ENCODE measurements at regions not wholly inside any gene's neighbourhood (a gene's known extent, or its start where the extent isn't known, plus 50 kb on each side); places are given as distances from the start of the nearest gene placed in this dataset.

DNA sequence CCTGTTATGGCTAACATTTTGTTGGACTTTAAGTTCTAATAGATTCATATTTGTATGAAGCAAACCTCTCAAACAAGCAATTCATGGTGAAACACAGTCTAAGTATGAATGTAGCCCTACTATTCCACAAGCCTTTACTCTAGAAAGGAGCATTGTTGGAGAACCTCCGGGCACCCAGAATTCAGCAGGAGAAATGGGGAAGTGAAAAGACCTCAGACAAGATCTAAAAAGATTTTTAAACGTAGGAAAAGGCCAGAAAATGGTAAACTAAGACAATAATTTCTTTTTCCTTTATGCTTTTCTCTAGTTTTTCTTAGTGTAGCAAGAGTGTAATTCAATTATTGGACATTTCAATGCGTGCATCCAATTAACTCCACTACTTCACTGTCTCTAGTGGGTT lies 426.4 kb downstream of the INSC start:
- DNase-seq (ENCODE audit: low read depth): no peak

DNA sequence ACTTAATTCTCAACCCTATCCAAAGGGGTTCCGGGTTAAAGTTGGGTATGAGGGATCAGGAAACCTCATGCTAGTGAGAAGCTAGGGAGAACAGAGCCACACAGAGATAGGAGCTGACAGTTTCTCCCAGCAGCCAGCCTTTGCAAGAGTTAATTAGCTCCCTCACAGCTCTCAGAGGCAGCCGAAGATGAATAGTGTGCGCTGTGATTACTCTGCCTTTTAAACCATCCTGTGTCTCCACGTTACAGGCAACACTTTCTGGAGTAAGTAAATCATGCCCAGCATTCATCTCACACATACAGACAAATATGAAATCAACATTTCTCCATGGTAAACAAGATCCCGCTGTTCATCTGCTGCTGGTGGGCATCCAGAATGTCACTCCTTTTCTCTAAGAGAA lies 429.6 kb downstream of the INSC start:
- no peak for DNase-seq (ENCODE audit: low read depth)

DNA sequence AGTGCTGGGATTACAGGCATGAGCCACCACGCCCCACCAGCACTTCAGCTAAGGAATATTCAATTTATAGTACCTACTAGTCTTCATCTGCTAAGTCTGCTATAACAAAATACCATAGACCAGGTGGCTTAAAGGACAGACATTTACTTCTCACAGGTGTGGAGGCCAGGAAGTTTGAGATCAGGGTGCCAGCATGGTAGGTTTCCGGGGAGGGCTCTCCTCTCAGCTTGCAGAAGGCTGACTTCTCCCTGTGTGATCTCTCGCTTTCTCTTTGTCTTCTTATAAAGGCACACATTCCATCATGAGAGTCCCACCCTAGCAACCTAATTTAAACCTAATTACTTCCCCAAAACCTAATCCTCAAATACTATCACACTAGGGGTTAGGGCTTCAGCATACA lies 433.0 kb downstream of the INSC start:
- DNase-seq (ENCODE audit: low read depth): no peak

DNA sequence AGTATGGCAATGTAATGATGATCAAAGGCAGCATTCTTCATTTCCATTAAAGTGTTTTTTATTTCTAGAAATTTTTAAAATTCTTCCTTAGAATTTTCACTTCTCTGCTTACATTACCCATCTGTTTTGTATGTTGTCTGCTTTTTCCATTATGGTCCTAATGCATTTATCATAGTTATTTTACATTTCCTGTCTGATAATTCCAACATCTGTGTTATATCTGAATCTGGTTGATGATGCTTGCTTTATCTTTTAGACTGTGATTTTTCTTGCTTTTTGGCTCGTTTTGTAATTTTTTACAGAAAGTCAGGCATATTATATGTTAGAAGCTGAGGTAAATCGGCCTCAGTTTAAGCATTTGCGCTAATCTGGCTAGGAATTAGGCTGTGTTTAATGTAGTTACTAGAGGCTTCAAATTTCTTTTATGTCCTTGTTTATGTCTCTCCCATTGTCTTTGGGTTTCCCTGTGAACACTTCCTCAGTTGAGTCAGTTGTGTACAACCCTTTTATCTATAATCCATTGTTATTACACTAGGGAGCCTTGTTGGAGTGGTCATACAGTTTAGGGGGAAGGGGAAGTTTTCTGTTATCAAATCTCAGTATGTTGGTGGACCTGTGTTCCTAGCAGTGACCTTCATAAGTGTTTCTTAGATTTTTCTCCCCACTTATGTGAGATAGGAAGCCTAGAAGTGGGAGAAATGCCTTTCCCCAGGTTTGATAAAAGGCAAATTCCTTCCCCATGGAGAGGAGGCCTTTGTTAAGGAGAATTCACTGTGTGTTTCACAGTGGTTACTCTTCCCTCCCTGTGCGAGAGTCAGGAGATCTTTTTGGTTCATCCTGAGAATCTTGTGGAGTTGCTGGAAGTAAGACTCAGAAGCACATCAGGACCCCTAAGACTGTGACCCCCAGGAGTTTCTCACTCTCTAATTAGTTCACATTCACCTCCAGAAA lies 437.5 kb downstream of the INSC start:
- DNase-seq (ENCODE audit: low read depth): no peak

DNA sequence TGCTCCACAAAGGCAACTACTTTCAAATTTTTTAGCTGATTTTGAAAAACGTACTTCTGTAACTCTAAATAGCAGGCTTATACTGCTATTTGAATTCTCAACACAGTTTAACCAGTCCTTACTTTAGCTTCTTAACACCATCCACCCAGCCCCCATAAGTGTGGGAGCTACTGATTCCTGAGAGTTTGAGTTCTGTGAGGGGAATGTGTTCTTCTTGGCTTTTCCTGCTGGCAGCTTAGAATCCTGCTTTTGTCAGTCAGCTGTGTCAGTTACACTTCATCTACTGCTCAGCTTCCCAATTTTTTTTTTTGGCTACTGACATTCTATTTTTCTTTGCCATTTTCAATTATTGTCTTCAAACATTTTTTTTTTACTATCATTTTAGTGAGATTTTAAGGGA lies 440.4 kb downstream of the INSC start:
- no peak for DNase-seq (ENCODE audit: low read depth)

DNA sequence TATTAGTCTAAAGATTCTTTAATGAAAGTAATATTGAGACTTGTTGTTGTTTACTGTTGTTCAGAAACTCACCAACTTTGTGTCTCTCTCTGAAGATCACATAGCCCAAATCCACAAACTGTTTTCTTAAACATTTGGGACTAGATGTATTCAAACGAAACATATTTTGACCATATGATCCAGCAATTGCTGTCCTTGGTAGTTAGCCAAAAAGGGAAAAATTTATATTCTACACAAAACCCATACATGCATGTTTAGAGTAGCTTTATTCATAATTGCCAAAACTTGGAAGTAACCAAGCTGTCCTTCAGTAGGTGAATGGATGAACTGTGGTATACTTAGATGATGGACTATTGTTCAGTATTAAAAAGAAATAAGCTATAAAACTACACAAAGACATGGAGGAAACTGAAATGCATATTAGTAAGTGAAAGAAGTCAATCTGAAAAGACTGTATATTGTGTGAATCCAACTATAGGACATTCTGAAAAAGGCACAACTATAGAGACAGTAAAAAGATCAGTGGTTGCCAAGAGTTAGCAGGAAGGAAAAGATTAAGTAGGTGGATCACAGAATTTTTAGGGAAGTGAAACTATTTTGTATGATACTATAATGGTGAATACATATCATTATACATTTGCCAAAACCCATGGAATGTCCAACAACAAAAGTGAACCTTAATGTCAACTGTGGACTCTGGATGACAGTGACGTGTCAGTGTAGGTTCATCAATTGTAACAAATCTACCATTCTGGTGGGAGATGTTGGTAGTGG lies 442.9 kb downstream of the INSC start:
- DNase-seq (ENCODE audit: low read depth): no peak

DNA sequence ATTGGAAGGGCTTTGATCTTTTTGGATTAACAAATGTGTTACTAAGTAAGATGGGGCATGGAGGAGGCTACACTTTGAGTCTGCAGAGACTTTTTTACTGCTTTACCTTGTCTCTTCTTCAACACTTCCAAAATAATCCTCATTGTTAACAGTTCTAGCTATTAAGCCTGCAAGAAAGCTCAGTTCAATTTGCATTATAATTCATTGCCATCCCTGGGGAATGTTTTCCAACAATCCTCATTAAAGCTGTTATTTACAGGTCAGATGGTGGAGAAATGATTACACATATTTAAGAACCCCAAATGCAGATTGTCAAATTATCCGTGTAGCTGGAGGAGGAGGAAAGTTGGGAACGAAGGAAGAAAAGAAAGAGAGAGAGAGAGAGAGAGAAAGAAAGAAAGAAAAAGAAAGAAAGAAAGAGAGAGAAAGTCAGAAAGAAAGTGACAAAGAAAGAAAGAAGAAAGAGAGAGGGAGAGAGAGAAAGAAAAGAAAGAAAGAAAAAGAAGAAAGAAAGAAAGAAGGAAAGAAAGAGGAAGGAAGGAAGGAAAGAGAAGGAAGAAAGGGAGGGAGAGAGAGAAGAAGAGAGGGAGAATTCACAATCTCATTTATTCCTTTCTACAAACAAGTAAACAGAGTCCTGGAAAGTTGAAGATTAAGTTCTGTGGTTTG lies 443.9 kb downstream of the INSC start:
- no peak for DNase-seq (ENCODE audit: low read depth)

DNA sequence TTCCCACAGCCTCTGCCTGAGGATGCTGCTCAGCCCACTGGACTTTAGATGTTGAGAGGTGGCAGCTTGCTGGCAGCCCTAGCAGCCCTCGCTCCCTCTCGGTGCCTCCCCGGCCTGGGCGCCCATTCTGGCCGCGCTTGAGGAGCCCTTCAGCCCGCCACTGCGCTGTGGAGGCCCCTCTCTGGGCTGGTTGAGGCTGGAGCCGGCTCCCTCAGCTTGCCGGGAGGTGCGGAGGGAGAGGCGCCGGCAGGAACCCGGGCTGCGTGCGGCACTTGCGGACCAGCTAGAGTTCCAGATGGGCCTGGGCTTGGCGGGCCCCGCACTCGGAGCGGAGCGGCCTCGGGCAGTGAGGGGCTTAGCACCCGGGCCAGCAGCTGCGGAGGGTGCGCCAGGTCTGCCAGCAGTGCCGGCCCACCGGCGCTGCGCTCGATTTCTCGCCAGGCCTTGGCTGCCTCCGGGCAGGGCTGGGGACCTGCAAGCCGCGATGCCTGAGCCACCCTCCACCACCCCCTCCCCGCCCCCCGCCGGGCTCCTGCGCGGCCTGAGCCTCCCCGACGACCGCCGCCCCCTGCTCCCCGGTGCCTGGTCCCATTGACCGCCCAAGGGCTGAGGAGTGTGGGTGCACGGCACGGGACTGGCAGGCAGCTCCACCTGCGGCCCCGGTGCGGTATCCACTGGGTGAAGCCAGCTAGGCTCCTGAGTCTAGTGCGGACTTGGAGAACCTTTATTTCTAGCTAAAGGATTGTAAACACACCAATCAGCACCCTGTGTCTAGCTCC lies 446.2 kb downstream of the INSC start:
- DNase-seq (ENCODE audit: low read depth): no peak

DNA sequence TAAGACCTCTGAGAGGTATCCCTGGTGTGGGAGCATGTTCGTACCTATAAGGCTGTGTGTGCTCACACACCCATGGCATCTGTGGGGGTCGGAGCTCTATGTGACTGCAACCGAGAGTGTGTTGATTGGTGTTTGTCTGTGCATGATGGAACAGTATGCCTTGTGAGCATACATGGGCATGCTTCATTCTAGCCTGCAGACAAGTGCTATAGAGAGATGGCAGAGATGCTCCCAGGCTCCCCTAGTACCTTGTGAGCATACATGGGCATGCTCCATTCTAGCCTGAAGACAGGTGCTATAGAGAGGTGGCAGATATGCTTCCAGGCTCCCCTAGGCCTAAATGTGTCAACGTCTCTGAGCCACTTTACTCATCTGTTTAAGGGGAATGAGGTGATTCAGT lies 447.5 kb downstream of the INSC start:
- DNase-seq (ENCODE audit: low read depth): no peak

DNA sequence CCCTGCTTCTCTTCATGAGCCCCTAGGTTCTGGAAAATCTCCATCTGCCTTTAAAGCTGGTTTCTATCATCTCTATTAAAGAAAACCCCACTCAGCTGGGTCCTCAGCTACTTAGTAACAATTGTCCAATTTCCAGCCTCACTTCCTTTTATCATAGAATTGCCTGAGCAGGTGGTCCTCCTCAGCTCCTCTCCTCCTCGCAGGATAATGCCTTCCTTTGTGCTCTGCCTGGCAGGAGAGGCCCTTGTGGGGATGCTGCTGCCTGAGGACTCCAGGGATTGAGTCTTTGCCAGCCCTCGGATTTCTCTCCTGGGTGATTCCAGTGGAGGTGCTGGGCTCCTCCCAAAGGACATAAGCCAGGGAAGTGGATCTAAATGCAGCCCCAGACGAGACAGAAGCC lies 448.3 kb downstream of the INSC start:
- no peak for DNase-seq (ENCODE audit: low read depth)

DNA sequence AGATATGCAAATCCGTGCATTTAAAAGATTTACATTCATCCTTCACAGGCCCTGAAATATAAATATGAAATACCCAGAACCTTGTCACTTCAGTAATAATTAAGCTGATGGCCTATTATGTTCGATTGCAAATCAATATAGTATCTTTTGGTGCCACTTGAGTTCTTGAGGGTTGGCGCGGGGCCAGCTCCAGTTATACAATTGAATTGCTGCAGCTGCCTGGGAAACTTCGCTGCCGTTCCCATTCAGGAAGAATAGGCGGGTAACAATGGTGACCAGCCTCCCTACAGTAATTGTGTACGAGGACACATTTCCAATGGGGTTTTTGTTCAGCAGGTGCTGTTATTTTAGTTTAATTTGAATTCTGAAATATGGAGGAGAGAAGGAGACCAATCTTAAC lies 451.2 kb downstream of the INSC start:
- no peak for DNase-seq (ENCODE audit: low read depth)

DNA sequence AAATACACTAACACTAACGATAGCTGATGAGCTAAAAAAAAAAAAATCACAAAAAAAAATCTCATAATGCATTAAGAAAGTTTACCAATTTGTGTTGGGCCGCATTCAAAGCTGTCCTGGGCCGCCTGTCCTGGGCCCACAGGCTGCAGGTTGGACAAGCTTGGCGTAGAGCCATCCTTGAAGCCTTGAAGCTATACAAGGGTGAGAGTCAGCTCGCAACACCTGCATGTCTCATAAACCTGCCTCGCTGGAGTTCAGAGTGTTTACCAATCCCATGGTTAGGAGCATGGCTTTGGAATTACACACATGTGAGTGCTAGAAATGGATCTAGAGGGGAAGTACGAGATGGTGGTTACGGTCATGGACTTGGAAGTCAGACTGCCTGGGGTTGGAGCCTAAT lies 453.7 kb downstream of the INSC start:
- DNase-seq (ENCODE audit: low read depth): no peak

DNA sequence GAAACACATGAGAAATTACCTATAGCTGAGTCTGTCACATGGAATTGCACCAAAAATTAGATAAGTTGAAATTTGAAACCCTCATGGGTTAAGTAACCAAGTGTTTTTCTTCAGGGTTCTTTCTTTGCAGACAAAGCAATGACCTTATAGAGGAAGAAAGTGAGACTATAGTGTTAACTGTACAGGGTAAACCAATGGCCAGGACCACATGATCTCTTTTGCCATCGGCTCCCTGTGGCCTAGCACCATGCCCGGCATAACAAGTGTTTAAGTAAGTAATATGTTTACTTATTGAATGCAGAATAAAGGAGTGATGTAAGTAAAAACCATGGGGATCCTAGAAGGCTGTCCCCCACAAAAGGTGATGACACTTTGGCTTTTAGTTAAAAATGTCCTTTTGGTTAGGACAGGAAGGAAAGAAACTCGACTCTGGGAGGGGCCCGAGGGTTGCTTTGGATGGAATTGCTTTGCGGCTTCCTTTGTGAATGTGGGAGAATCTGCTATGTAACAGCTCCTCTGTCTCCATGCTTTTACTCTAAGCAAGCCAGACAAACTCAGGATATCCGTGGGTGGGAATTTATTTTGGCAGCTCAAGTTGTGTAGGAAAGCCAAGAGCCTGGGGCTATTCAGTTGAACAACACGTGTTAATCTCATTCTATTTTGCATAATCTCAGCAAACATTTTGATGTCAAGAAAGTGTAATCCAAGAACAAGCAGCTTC lies 454.7 kb downstream of the INSC start:
- DNase-seq (ENCODE audit: low read depth): no peak

DNA sequence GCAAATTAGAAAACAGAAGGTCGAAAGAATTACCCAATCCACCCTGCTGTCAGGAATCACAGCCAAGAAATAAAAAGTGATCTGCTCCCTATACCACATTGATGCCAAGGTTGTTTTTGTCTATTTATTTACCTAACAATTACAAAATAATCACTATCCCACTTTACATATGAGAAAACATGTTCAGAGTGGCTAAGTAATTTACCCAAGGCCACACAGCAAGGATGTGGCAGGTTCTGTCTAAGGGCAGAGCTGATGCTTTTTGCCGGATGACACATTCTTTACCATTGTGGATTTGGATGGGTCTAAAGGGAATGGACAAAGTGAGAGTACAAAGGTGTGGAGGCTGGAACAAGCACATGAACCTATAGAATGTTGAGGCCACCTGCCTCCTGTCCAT lies 460.7 kb downstream of the INSC start:
- no peak for DNase-seq (ENCODE audit: low read depth)

DNA sequence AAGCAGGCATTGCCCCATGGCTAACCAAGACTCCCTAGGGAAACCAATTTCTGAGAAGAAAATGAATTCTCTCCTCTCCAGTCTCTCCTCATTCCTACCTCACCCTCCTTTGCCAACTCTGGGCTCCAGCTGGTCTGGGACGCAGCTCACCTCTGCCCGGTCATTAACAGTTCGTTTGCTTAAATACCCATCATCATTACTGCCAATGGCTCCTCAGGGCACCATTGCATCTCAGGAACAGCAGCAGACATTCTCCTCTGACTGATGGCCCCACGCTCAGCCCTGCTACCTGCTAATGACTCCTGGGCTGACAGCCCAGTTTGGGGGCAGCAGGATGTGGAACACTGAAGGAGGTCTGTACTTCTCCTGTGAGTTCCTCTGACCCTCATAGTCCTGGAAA lies 462.0 kb downstream of the INSC start:
- DNase-seq (ENCODE audit: low read depth): no peak

DNA sequence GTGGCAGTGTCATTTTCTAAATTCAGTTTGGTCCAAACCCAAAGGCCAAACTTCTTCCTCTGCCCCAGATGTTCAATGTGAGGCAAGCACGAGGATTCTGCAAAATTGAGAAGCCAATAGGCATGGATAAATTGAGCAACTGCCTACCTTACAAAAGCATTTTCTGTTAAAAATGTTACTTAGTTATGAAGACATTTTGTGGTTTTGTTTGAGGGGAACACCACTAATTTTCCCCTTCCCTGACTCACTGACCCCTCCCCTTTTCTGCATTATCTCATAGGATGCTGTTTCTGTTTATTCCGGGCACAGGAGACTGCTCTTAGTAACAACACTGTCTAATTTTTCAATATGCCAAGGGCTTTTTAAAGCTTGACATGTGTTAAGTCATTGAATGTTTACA lies 462.8 kb downstream of the INSC start:
- DNase-seq (ENCODE audit: low read depth): no peak

DNA sequence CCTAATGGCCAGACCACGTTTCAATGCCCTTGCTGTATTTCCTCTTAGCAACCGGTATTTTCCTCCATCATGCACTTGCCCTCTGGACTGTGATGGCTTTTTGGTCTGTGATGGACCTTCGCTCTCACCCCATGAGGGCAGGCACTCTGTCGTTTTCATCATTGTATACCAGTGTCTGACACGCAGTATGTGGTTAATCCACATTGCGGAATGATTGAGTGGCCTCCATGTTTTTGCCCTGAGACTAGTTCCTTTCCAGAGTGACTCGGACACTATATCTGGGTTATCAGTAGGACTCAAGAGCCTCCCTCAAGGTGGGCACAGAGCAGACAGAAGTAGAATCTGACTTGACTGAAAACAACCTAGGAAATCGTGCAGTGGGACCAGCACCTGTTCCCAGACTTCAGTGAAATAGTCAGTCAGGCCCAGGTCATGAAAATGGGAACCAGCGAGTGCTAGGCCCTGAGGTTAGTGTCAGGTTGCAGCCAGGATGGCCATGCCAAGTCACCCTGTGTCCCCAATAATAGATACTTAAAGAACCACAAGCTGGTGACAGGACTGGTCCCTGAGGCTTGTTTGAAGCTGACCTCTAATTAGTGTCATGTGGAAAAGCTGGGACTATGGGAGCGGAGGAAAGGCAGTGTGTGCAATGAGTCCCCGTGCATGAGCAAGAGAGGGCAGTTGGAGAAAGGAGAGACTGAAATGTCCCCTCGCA lies 464.7 kb downstream of the INSC start:
- DNase-seq (ENCODE audit: low read depth): no peak

DNA sequence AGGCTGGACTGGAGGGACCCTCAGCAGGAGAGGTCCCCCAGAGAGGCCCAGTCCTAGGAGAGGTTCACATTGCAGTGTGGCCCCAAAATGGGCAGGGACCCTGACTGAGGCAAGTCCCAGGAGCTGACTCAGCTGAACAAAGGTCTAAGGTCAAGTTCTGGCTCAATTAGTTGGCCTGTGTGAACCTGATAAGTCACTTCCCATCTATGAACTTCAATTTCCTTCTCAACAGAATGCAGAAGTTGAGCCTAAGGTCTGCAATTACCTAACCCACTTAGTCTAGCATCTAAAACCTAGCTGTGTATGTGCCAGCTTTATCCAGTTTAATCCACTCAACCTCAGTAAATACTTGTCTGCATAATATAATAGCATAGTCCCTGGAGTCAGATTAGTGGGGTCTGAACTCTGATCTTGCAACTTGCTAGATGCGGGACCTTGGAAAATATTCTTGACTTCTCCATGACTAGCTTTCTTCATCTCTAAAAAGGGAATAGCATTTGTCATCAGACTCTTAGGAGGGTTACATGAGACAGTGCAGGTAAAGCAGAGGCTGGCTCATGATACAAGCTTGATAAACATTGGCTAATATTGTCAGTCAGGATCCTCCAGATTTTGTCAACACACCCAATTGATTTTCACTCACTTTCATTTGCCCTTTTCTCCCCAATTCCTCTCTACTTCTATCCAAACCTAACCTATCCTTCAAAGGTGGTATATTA lies 465.5 kb downstream of the INSC start:
- no peak for DNase-seq (ENCODE audit: low read depth)

DNA sequence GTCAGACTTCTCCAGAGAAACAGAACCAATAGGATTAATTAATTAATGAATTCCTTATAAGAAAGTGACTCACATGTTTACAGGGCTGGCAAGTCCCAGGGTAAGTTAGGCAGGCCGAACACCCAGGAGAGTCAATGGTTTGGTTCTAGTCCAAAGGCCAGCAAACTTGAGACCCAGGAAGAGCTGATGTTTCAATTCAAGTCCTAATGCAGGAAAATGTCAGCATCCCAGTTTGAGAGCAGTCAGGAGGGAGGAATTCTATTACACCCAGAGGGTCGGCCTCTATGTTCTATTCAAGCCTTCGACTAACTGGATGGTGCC lies 466.0 kb downstream of the INSC start:
- no peak for DNase-seq (ENCODE audit: low read depth)

DNA sequence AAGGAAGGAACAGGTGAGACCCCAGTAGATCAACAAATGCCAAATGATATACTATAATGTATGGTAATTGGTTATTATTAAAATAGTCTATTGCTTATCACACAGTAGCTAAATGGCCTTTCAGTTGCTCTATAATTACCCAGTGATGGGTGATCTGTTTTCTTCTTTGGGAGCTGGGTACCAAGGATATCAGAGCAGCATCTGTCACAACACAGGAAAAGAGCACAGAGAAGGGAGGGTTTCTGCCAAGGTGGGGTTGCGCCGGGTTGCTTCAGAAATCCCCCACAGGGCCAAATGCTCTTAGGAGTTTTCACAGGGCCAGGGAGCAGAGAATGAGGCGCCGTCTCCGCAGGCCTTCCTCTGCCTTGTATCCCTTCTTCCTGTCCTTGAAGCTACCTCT lies 469.4 kb downstream of the INSC start:
- DNase-seq (ENCODE audit: low read depth): no peak
